Gastroesophageal sphincter (tissue), 3 donors: ENCODE measurements at regions not wholly inside any gene's neighbourhood (a gene's known extent, or its start where the extent isn't known, plus 50 kb on each side); places are given as distances from the start of the nearest gene placed in this dataset.

Experiments used
- CTCF ChIP-seq, 4 experiments: fragments of 200-600 bp in 2 of 4; fragments of 450-650 bp in 2 of 4; sonication (generic) in 1 of 4; IDR thresholded peaks; one replicate each; pipeline ENCODE4 v1.5.1; 2017 to 2019; ENCODE audit warnings: antibody characterized with exemption in 4 of 4, mild to moderate bottlenecking in 2 of 4, moderate library complexity in 2 of 4
- EP300 ChIP-seq: sonication (generic); formaldehyde crosslinking; IDR thresholded peaks from one replicate; pipeline ENCODE4 v1.6.1; 2017; ENCODE audit warnings: antibody characterized with exemption, mild to moderate bottlenecking
- POLR2A ChIP-seq, 2 donors: fragments of 450-650 bp; IDR thresholded peaks; one replicate each; pipeline ENCODE4 v1.6.1; 2017; ENCODE audit warnings: antibody characterized with exemption in 2 of 2, mild to moderate bottlenecking in 2 of 2, moderate library complexity in 1 of 2
- POLR2AphosphoS5 ChIP-seq: sonication (generic); formaldehyde crosslinking; IDR thresholded peaks from one replicate; pipeline ENCODE4 v1.6.1; 2017; ENCODE audit warnings: antibody characterized with exemption

DNA sequence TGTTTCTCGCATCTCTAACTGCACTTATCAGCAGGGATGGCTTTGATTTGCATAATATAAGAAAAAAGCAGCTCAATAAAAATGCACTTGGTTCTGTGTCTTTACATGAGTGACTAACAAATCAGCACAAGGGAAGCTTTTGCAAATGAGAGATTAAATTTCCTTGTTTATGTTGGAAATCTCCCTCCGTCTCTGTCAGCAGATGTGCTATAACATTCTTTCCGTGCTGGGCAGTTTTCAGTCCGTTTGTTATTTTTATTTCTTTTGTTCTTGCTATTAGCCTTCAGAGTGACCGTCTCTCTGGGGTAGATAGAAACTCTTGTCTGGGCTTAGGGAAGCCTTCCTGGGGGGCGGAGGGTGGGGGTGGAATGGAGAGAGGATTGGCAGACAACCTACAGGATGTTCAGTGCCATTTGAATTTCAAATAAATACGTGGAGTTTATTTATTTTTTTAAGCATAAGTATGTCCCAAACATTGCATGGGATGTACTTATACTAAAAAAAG is 96.0 kb downstream of the GATA3 start:
- TF ChIP-seq CTCF (IDR thresholded peaks at IDR 0.05): no peak
- TF ChIP-seq POLR2A (IDR thresholded peaks at IDR 0.05): no peak
- TF ChIP-seq EP300: no peak
- no peak for TF ChIP-seq POLR2AphosphoS5
